Activated CD8-positive, alpha-beta T cell treated with anti-CD3 and anti-CD28 coated beads for 36 hours (primary cell): ENCODE measurements at regions not wholly inside any gene's neighbourhood (a gene's known extent, or its start where the extent isn't known, plus 50 kb on each side); places are given as distances from the start of the nearest gene placed in this dataset.

Source experiments
- ATAC-seq: fragments of 200-7000 bp; cut with Tn5 transposase; one replicate; pipeline ENCODE4 v1.10.0; 2021; ENCODE audit warnings: mild to moderate bottlenecking, moderate library complexity
- CTCF ChIA-PET: fragments of 350-600 bp; sonication (Branson Sonifier 250); formaldehyde crosslinking; loops from one replicate; lab custom pipeline; 2021; ENCODE audit warnings: antibody characterized with exemption; lab: Charles Lee
- POLR2A ChIA-PET: fragments of 350-600 bp; sonication (Branson Sonifier 250); formaldehyde crosslinking; loops from one replicate; lab custom pipeline; 2021; ENCODE audit warnings: antibody characterized with exemption; lab: Charles Lee
- DNase-seq: peaks from one replicate; pipeline ENCODE4 v3.0.0-alpha.2; 2020
- H3K27ac Mint-ChIP-seq: one replicate; pipeline ENCODE4 v1.8.0; 2021; ENCODE audit warnings: mild to moderate bottlenecking, mixed read lengths
- H3K27me3 Mint-ChIP-seq: one replicate; pipeline ENCODE4 v1.8.0; 2021; ENCODE audit warnings: mixed read lengths
- H3K36me3 Mint-ChIP-seq: one replicate; pipeline ENCODE4 v1.8.0; 2021; ENCODE audit warnings: low read depth, mixed read lengths
- H3K4me1 Mint-ChIP-seq: one replicate; pipeline ENCODE4 v1.8.0; 2021; ENCODE audit warnings: low read depth, mixed read lengths
- H3K4me3 Mint-ChIP-seq: one replicate; pipeline ENCODE4 v1.8.0; 2021; ENCODE audit warnings: mild to moderate bottlenecking, moderate library complexity, mixed read lengths
- H3K9me3 Mint-ChIP-seq: one replicate; pipeline ENCODE4 v1.8.0; 2021; ENCODE audit warnings: mixed read lengths
- CTCF ChIP-seq: fragments of 200-600 bp; IDR thresholded peaks from one replicate; pipeline ENCODE4 v1.8.0; 2022; ENCODE audit warnings: antibody characterized with exemption, mild to moderate bottlenecking
- intact Hi-C: fragments of 100-400 bp; cut with micrococcal nuclease; formaldehyde crosslinking; loops from one replicate; pipeline ENCODE4 v1.10.0; 2022

GRCh38 chr3:72137865-72138861 is 353.2 kb upstream of the PROK2 start:
- Mint-ChIP-seq H3K4me3 (no peak overlapping the region), H3K4me1 (peaks cover 51% of the 10 kb centered on the region), H3K9me3 (peaks cover 5% of the 10 kb centered on the region), H3K27me3 (peaks cover 1% of the 10 kb centered on the region), H3K27ac (peak overlapping the region; percentile 72), H3K36me3 (no peaks in the 10 kb centered on the region)
- peak; percentile 75 for DNase-seq
- ChIA-PET CTCF (interaction anchor here (0.8 to 1.5 kb wide), 5 partner anchors 37 to 409 kb away, joined by 3 to 4 read pairs (median 3); no protein-coding TSS in a partner anchor), POLR2A (interaction anchor here (1.4 kb wide), 1 partner anchor 12 kb away, joined by 4 read pairs; no protein-coding TSS in a partner anchor)
- TF ChIP-seq CTCF = no peak
- intact Hi-C loops = no loop called here
- ATAC-seq = peak; percentile 85

GRCh38 chr3:72135636-72136035 is 350.7 kb upstream of the PROK2 start:
- Mint-ChIP-seq H3K27ac (peak overlapping the region; percentile 97), H3K9me3 (peaks cover 6% of the 10 kb centered on the region), H3K4me1 (peaks cover 51% of the 10 kb centered on the region), H3K4me3 (peak overlapping the region; percentile 66), H3K36me3 (no peaks in the 10 kb centered on the region), H3K27me3 (no peaks in the 10 kb centered on the region)
- ATAC-seq (no peak), DNase-seq (no peak)
- TF ChIP-seq CTCF = no peak
- intact Hi-C loops = no loop called here
- ChIA-PET POLR2A (interaction anchor here (0.6 to 1.2 kb wide), 2 partner anchors 40 to 240 kb away, joined by 3 read pairs; no protein-coding TSS in a partner anchor), CTCF (no interaction called here)

- Mint-ChIP-seq H3K4me3 (peak overlapping the region; percentile 66), H3K27ac (peak overlapping the region; percentile 97), H3K4me1 (peaks cover 51% of the 10 kb centered on the region), H3K27me3 (no peaks in the 10 kb centered on the region), H3K9me3 (peaks cover 10% of the 10 kb centered on the region), H3K36me3 (no peaks in the 10 kb centered on the region)
- DNase-seq (peak; percentile 24), ATAC-seq (peak; percentile 66)
- intact Hi-C loops = no loop called here
- CTCF ChIA-PET = no interaction called here
- TF ChIP-seq CTCF = no peak
- POLR2A ChIA-PET = interaction anchor here (0.6 to 1.2 kb wide), 2 partner anchors 40 to 241 kb away, joined by 3 read pairs; no protein-coding TSS in a partner anchor
Measured at GRCh38 chr3:72134989-72135451, 350.1 kb upstream of the PROK2 start.

GRCh38 chr3:72133329-72134011 is 348.5 kb upstream of the PROK2 start:
- TF ChIP-seq CTCF = no peak
- peaks cover 10% of the 10 kb centered on the region for H3K9me3 Mint-ChIP-seq
- ChIA-PET POLR2A (no interaction called here), CTCF (no interaction called here)
- H3K4me3 Mint-ChIP-seq = no peak overlapping the region
- intact Hi-C loops = no loop called here
- no peaks in the 10 kb centered on the region for H3K36me3 Mint-ChIP-seq
- ATAC-seq (no peak), DNase-seq (no peak)
- no peaks in the 10 kb centered on the region for H3K27me3 Mint-ChIP-seq
- no peak overlapping the region for H3K27ac Mint-ChIP-seq
- H3K4me1 Mint-ChIP-seq = peaks cover 42% of the 10 kb centered on the region
